ENCODE measurements at regions not wholly inside any gene's neighbourhood (a gene's known extent, or its start where the extent isn't known, plus 50 kb on each side); places are given as distances from the start of the nearest gene placed in this dataset.

- no peak overlapping the region for H3K27ac ChIP-seq (ENCODE audit: low read depth, low read length)
Observed at GRCh38 chr2:181165199-181165868, 184.9 kb downstream of the UBE2E3 start.

DNA sequence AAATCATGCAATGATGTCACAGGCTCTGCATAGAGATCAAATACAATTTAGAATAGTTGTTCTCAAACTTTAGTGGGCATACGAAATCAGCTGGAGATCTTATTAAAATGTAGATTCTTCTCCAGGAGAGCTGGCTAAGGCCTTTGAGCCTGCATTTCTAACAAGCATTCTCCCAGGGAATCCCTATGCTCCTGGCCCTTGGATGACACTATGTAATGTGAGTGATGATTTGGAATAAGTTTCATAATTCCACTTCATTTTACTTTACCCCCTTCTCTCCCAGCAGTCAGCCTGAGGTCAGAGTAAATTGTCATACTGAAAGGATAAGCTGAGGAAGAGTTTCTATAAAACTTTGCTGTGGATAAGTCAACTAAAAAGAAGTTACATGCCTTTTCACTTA is 189.1 kb downstream of the UBE2E3 start:
- H2AFZ ChIP-seq (ENCODE audit: low read length, unreplicated experiment), result no peak overlapping the region

More at GRCh38 chr2:181165199-181165868, 184.9 kb downstream of the UBE2E3 start:
- H3K27me3 ChIP-seq (ENCODE audit: insufficient read depth, low read length), result no peaks in the 10 kb centered on the region
- no peak overlapping the region for H2AFZ ChIP-seq (ENCODE audit: low read length, unreplicated experiment)
- H3K79me2 ChIP-seq (ENCODE audit: control insufficient read depth, insufficient read depth, low read length, unreplicated experiment), result no peaks in the 10 kb centered on the region
- H3K4me3 ChIP-seq (ENCODE audit: low read depth, low read length), result no peak overlapping the region
- H3K4me1 ChIP-seq (ENCODE audit: control insufficient read depth, insufficient read depth, low read length, unreplicated experiment), result no peaks in the 10 kb centered on the region
- no peaks in the 10 kb centered on the region for H3K36me3 ChIP-seq (ENCODE audit: insufficient read depth, low read length)

DNA sequence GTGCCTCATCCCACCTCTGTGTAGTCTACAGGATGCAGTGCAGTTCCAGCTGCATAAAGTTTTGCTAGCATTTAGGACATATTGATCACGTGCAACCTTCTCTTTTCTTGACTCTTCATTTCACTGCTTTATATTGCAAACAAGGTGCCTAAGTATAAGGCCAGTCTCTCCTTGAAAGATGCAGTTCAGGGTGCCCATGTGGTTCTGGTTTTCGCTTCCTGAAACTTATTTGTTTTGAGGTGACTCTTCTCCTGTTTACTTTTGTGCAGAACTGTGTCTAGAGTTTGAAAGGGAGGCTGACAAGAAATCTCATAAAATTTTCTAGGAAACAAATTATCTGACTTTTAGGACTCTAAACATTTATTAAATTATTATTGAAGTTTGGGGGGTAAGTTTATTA is 189.9 kb downstream of the UBE2E3 start:
- Histone ChIP-seq H3K79me2 (ENCODE audit: control insufficient read depth, insufficient read depth, low read length, unreplicated experiment) (no peaks in the 10 kb centered on the region), H3K4me3 (ENCODE audit: low read depth, low read length) (no peak overlapping the region), H2AFZ (ENCODE audit: low read length, unreplicated experiment) (no peak overlapping the region), H3K4me1 (ENCODE audit: control insufficient read depth, insufficient read depth, low read length, unreplicated experiment) (no peaks in the 10 kb centered on the region), H3K36me3 (ENCODE audit: insufficient read depth, low read length) (no peaks in the 10 kb centered on the region), H3K27ac (ENCODE audit: low read depth, low read length) (no peak overlapping the region), H3K27me3 (ENCODE audit: insufficient read depth, low read length) (no peaks in the 10 kb centered on the region)

More for the DNA sequence above, 189.1 kb downstream of the UBE2E3 start:
- Histone ChIP-seq H3K27me3 (ENCODE audit: insufficient read depth, low read length) (no peaks in the 10 kb centered on the region), H3K27ac (ENCODE audit: low read depth, low read length) (no peak overlapping the region), H3K4me3 (ENCODE audit: low read depth, low read length) (no peak overlapping the region), H3K36me3 (ENCODE audit: insufficient read depth, low read length) (no peaks in the 10 kb centered on the region), H3K4me1 (ENCODE audit: control insufficient read depth, insufficient read depth, low read length, unreplicated experiment) (no peaks in the 10 kb centered on the region), H3K79me2 (ENCODE audit: control insufficient read depth, insufficient read depth, low read length, unreplicated experiment) (no peaks in the 10 kb centered on the region)

DNA sequence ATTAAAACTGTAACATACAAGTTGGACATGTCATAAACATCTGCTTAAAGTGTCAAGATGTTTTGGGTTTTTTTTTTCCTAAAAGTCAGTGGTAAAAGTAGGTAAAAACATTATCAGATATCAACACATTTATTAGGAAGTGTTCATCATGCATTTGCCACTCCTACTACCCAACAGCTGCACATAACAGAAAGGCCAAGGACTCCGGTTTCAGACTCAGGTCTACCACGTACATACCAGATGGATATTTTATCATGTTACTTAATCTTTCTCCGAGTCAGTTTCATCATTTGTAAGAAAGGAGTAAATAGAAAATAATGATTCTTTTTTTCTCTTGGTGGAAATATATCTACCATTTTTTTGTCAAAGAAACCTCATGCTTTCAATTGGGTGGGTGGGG is 192.3 kb downstream of the UBE2E3 start:
- H3K79me2 ChIP-seq (ENCODE audit: control insufficient read depth, insufficient read depth, low read length, unreplicated experiment), result no peaks in the 10 kb centered on the region
- H2AFZ ChIP-seq (ENCODE audit: low read length, unreplicated experiment), result no peak overlapping the region
- no peaks in the 10 kb centered on the region for H3K36me3 ChIP-seq (ENCODE audit: insufficient read depth, low read length)
- no peaks in the 10 kb centered on the region for H3K27me3 ChIP-seq (ENCODE audit: insufficient read depth, low read length)
- H3K27ac ChIP-seq (ENCODE audit: low read depth, low read length), result no peak overlapping the region
- H3K4me3 ChIP-seq (ENCODE audit: low read depth, low read length), result no peak overlapping the region
- no peaks in the 10 kb centered on the region for H3K4me1 ChIP-seq (ENCODE audit: control insufficient read depth, insufficient read depth, low read length, unreplicated experiment)

- H3K27ac ChIP-seq (ENCODE audit: low read depth, low read length), result no peak overlapping the region
- no peaks in the 10 kb centered on the region for H3K27me3 ChIP-seq (ENCODE audit: insufficient read depth, low read length)
- H3K4me1 ChIP-seq (ENCODE audit: control insufficient read depth, insufficient read depth, low read length, unreplicated experiment), result no peaks in the 10 kb centered on the region
- no peaks in the 10 kb centered on the region for H3K79me2 ChIP-seq (ENCODE audit: control insufficient read depth, insufficient read depth, low read length, unreplicated experiment)
- H3K4me3 ChIP-seq (ENCODE audit: low read depth, low read length), result no peak overlapping the region
- H2AFZ ChIP-seq (ENCODE audit: low read length, unreplicated experiment), result no peak overlapping the region
- no peaks in the 10 kb centered on the region for H3K36me3 ChIP-seq (ENCODE audit: insufficient read depth, low read length)
Observed at GRCh38 chr2:181174611-181175580, 194.5 kb downstream of the UBE2E3 start.

DNA sequence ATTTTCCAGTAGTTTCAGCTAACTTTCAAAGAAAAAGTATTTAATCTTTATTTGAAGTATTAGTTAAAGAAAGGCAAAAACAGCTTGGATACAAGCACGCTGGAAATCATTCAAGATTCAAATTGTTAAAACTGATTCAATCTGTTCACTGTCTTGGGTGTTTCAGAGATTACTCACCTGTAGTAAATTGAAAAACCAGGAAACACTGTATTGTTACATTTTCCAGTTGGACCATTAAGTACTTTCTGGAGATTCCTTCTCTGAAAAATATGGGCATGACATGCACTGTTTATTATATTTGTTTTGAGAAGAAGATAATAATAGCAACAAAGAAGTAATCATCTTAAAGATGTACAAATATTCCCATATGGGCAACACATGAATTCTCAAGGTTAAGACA is 196.1 kb downstream of the UBE2E3 start:
- Histone ChIP-seq H2AFZ (ENCODE audit: low read length, unreplicated experiment) (no peak overlapping the region), H3K4me3 (ENCODE audit: low read depth, low read length) (no peak overlapping the region), H3K27me3 (ENCODE audit: insufficient read depth, low read length) (no peaks in the 10 kb centered on the region), H3K36me3 (ENCODE audit: insufficient read depth, low read length) (no peaks in the 10 kb centered on the region), H3K4me1 (ENCODE audit: control insufficient read depth, insufficient read depth, low read length, unreplicated experiment) (no peaks in the 10 kb centered on the region), H3K27ac (ENCODE audit: low read depth, low read length) (no peak overlapping the region), H3K79me2 (ENCODE audit: control insufficient read depth, insufficient read depth, low read length, unreplicated experiment) (no peaks in the 10 kb centered on the region)

DNA sequence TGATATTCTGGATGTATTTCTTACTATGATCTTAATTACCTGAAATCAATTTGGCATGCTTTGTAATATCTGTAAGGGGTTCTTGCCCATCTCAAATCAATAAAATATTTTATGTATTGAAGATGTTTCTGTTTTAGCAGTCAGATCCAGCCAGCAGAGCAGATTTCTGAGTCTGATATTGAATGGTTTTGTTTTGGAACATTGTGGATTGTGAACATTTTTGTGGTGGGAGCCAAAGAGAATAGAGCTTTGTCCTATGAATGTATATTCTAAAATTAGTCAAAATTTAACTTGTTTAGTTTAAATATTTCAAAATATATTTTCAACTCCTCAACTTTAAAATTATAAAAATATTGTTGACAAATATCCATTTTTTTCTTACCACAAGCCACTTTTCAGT is 197.0 kb downstream of the UBE2E3 start:
- H3K27me3 ChIP-seq (ENCODE audit: insufficient read depth, low read length), result no peaks in the 10 kb centered on the region
- no peak overlapping the region for H3K27ac ChIP-seq (ENCODE audit: low read depth, low read length)
- H2AFZ ChIP-seq (ENCODE audit: low read length, unreplicated experiment), result no peak overlapping the region
- no peaks in the 10 kb centered on the region for H3K4me1 ChIP-seq (ENCODE audit: control insufficient read depth, insufficient read depth, low read length, unreplicated experiment)
- no peak overlapping the region for H3K4me3 ChIP-seq (ENCODE audit: low read depth, low read length)
- H3K36me3 ChIP-seq (ENCODE audit: insufficient read depth, low read length), result no peaks in the 10 kb centered on the region
- no peaks in the 10 kb centered on the region for H3K79me2 ChIP-seq (ENCODE audit: control insufficient read depth, insufficient read depth, low read length, unreplicated experiment)

- Histone ChIP-seq H3K4me1 (ENCODE audit: control insufficient read depth, insufficient read depth, low read length, unreplicated experiment) (no peaks in the 10 kb centered on the region), H3K79me2 (ENCODE audit: control insufficient read depth, insufficient read depth, low read length, unreplicated experiment) (no peaks in the 10 kb centered on the region), H3K36me3 (ENCODE audit: insufficient read depth, low read length) (no peaks in the 10 kb centered on the region), H3K4me3 (ENCODE audit: low read depth, low read length) (no peak overlapping the region), H2AFZ (ENCODE audit: low read length, unreplicated experiment) (peak overlapping the region; percentile 47), H3K27me3 (ENCODE audit: insufficient read depth, low read length) (no peaks in the 10 kb centered on the region), H3K27ac (ENCODE audit: low read depth, low read length) (no peak overlapping the region)
Observed at GRCh38 chr2:181178130-181178529, 197.7 kb downstream of the UBE2E3 start.

DNA sequence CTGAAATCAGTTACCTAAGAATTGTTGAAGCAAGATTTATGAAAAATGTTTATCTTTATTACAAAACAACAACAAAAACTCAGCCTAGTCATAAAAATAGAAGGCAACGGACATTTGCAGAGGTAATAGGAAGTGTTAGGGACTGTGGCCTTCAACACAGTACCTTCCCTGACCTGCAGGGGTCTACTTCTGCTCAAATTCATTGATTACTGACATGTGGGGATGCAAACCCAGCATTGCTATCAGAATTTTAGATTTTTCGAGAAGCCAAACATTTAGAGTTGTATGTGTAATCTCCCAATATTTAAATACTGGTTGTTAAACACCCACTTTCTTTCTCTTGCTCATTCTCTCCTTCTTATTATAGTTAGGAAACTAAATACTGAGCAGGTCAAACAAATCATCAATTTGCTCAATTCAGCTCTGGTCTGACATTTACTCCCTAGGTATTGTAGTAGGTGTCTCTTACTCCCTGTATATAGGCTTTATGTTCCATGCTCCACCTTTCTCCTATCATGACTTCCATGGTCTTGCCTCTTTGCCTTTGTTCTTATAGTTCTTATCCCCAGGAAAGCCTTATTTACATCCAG is 198.5 kb downstream of the UBE2E3 start:
- Histone ChIP-seq H3K4me3 (ENCODE audit: low read depth, low read length) (no peak overlapping the region), H3K36me3 (ENCODE audit: insufficient read depth, low read length) (no peaks in the 10 kb centered on the region), H3K27me3 (ENCODE audit: insufficient read depth, low read length) (no peaks in the 10 kb centered on the region), H3K4me1 (ENCODE audit: control insufficient read depth, insufficient read depth, low read length, unreplicated experiment) (no peaks in the 10 kb centered on the region), H2AFZ (ENCODE audit: low read length, unreplicated experiment) (peak overlapping the region; percentile 47), H3K79me2 (ENCODE audit: control insufficient read depth, insufficient read depth, low read length, unreplicated experiment) (no peaks in the 10 kb centered on the region), H3K27ac (ENCODE audit: low read depth, low read length) (no peak overlapping the region)

DNA sequence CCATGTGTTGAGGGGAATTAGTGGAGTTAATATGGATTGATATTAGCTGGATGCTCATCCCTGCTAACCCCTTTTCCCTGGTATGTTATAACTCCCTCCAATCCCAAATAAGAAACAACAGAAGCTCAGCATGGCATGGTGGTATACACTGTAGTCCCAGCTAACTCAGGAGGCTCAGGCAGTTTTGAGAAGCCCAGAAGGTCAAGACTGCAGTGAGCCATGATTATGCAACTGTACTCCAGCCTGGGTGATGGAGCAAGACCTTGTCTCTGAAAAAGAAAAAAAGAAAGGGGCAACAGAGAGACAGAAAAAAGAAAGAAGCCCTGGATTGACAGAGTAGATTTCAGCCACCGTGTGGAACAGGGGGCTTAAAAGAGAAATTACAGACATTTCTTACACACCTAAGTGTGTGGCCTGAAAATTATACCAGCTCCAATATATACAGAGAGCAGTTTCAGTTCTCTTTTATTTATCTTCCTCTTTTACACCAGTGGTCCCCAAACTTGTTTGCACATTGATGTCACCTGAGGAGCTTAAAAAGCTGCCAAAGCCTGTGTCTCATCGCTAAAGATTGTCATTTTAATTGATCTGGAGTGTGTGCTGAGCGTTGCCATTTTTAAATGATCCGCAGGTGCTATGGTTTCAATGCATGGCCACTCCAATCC is 203.6 kb downstream of the UBE2E3 start:
- Histone ChIP-seq H3K36me3 (ENCODE audit: insufficient read depth, low read length) (no peaks in the 10 kb centered on the region), H3K4me1 (ENCODE audit: control insufficient read depth, insufficient read depth, low read length, unreplicated experiment) (no peaks in the 10 kb centered on the region), H2AFZ (ENCODE audit: low read length, unreplicated experiment) (no peak overlapping the region), H3K27ac (ENCODE audit: low read depth, low read length) (no peak overlapping the region), H3K27me3 (ENCODE audit: insufficient read depth, low read length) (no peaks in the 10 kb centered on the region), H3K4me3 (ENCODE audit: low read depth, low read length) (no peak overlapping the region), H3K79me2 (ENCODE audit: control insufficient read depth, insufficient read depth, low read length, unreplicated experiment) (no peaks in the 10 kb centered on the region)
